ENCODE measurements at regions not wholly inside any gene's neighbourhood (a gene's known extent, or its start where the extent isn't known, plus 50 kb on each side); places are given as distances from the start of the nearest gene placed in this dataset.

DNA sequence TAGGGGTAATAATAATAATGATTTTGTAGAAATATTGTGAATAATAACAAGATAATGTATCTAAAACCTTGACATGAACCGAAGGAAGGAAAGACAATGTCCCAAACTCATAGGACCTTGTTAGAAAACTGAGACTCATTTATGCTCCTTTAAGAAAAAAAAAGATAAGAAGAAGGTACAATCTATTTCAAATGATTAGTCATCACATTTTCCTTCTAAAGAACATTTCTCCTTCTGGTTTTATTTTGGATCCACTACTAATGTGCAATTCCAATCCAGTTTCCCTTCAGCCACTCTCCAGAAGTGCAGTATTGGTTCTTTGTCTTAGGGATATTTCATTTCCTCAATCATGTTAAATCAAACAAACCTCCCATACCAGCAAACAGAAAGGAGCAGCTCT, 526.7 kb downstream of the FUT8 start:
- DNase-seq (ENCODE audit: low read depth) = no peak
- TF ChIP-seq, protein P1, sequence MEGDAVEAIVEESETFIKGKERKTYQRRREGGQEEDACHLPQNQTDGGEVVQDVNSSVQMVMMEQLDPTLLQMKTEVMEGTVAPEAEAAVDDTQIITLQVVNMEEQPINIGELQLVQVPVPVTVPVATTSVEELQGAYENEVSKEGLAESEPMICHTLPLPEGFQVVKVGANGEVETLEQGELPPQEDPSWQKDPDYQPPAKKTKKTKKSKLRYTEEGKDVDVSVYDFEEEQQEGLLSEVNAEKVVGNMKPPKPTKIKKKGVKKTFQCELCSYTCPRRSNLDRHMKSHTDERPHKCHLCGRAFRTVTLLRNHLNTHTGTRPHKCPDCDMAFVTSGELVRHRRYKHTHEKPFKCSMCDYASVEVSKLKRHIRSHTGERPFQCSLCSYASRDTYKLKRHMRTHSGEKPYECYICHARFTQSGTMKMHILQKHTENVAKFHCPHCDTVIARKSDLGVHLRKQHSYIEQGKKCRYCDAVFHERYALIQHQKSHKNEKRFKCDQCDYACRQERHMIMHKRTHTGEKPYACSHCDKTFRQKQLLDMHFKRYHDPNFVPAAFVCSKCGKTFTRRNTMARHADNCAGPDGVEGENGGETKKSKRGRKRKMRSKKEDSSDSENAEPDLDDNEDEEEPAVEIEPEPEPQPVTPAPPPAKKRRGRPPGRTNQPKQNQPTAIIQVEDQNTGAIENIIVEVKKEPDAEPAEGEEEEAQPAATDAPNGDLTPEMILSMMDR (IDR thresholded peaks at IDR 0.05; ENCODE audit: insufficient read depth, low read length) = no peak

DNA sequence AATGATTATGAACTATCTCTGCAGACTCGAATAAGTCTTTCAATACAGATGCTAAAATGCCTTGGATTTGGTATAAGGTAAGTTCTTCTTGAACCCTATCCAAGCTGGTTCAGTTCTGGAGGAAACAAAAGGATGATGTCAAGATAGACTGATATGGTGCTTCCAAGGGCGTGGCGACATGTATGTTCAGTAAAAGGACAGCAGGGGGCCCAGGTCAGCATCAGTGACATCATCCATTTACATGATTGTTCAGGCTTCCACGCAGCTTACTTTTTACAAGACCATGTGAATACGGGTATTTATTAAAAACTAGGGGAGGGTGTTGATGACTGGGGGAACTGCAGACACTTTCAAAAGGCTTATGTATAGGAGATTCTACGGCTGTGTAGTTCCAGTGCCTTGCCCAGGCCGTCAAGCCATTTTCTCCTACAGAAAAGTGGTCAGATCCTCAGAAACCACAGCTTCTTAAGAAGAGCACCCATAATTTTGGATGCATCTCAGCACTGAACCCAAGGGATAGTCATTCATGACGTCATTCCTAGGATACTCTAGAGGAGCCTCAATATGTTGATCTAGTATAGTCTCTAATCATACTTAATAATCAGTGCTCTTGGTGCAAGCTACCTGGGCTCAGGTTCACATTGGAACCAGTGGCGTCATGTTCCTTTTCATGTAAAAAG, 527.7 kb downstream of the FUT8 start:
- DNase-seq (ENCODE audit: low read depth) = no peak
- H3K4me3 ChIP-seq (ENCODE audit: low read depth, low read length) = no peak overlapping the region
- TF ChIP-seq, protein P1 (IDR thresholded peaks at IDR 0.05; ENCODE audit: insufficient read depth, low read length) = no peak

More for the DNA sequence above, 526.7 kb downstream of the FUT8 start:
- H3K4me3 ChIP-seq (ENCODE audit: low read depth, low read length) = no peak overlapping the region

DNA sequence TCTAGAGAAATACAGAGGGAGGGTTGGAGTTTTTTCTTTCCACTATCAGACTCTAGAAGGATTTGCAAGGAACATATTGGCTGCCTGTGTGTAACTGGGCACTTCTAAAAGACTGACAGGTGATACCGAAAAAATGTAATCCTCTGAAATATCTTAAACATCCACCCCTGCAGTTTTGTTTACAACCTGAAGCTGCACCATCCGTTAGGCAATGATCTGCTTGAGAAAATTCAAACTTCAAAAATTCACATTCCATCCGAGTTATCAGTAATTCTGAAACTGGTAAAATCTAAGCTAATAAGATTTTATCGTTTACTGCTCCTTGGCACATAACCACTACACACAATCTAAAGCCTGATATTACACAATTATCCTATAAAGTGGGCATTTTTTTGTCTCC, 528.6 kb downstream of the FUT8 start:
- no peak overlapping the region for H3K4me3 ChIP-seq (ENCODE audit: low read depth, low read length)
- TF ChIP-seq, protein P1 (IDR thresholded peaks at IDR 0.05; ENCODE audit: insufficient read depth, low read length) = no peak
- no peak for DNase-seq (ENCODE audit: low read depth)

DNA sequence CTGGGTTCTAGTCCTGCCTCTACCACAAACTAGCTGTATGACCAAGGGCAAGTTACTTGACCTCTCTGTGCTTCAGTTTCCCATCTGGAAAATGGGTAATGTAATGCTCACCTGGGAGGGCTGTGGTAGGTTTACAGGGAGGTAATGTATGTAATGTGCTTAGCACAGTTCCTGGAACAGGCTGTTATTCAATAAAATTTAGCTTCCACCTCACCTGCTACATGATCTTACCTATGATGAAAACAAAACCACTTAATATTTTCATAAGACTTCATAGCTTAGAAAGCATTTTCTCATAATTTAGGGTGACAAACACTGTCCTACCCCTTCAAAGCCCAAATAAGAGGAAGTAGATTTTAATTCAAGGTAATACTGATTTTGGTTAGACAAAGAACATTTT, 530.6 kb downstream of the FUT8 start:
- DNase-seq (ENCODE audit: low read depth) = no peak
- H3K4me3 ChIP-seq (ENCODE audit: low read depth, low read length) = no peak overlapping the region
- TF ChIP-seq, protein P1 (IDR thresholded peaks at IDR 0.05; ENCODE audit: insufficient read depth, low read length) = no peak

DNA sequence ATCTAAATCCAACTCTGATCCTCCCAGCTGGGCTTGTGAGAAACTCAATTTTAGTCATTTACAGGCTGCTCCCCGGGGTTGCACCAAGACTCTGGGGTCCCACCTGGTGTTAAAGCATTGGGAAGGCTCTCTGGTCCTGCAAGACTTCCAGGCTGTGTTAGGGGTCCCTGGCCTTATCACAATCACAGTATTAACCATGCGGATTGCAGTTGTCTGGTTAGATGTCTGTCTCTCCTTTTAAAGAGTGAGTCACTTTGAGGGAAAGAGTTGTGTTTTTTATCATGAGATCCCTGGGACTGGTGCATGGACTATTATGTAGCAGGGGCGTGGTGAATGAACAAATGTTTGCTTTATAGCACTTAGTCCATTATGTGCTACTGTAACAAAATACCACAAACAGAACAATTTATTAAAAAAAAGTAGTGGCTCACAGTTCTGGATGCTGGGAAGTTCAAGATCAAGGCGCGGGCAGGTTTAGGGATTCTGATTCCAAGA, 531.4 kb downstream of the FUT8 start:
- no peak overlapping the region for H3K4me3 ChIP-seq (ENCODE audit: low read depth, low read length)
- TF ChIP-seq, protein P1 (IDR thresholded peaks at IDR 0.05; ENCODE audit: insufficient read depth, low read length) = no peak
- DNase-seq (ENCODE audit: low read depth) = no peak

DNA sequence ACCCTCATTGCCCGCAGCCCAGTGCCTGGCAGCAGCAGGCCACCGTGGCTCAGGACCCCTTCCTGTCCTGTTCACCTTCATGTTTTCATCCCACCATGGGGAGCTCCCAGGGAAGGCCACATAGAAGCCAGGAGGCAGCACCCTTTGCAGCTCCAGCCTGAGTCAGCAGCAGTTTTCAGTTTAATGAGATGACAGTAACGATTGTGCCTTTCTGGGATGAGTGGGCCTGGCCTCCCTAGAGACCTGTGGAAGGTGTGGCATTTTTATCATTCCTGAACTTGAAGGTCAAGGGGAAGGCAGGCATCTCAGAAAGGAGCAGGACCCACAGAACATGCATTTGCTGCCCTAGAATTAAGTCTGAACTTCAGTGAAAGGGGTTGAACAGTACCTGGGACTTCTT, 532.8 kb downstream of the FUT8 start:
- no peak for DNase-seq (ENCODE audit: low read depth)

More for the DNA sequence above, 532.8 kb downstream of the FUT8 start:
- no peak overlapping the region for H3K4me3 ChIP-seq (ENCODE audit: low read depth, low read length)
- TF ChIP-seq, protein P1 (IDR thresholded peaks at IDR 0.05; ENCODE audit: insufficient read depth, low read length) = no peak

Measured in fibroblast of the aortic adventitia (primary cell).